Stimulated activated CD4-positive, alpha-beta T cell treated with anti-CD3 and anti-CD28 coated beads, Interleukin-4, amount 100 ng/mL, for 48 hours (primary cell): ENCODE measurements at regions not wholly inside any gene's neighbourhood (a gene's known extent, or its start where the extent isn't known, plus 50 kb on each side); places are given as distances from the start of the nearest gene placed in this dataset.
"Not testable (repeated sequence)": the region's sequence is repeated elsewhere in the genome, so short reads cannot be mapped to it uniquely, and the experiment has no call there.

Experiments
- DNase-seq, 2 donors: peaks; one replicate each; pipeline ENCODE4 v3.0.0-alpha.2; 2020; ENCODE audit warnings: low read depth in 2 of 2

DNA sequence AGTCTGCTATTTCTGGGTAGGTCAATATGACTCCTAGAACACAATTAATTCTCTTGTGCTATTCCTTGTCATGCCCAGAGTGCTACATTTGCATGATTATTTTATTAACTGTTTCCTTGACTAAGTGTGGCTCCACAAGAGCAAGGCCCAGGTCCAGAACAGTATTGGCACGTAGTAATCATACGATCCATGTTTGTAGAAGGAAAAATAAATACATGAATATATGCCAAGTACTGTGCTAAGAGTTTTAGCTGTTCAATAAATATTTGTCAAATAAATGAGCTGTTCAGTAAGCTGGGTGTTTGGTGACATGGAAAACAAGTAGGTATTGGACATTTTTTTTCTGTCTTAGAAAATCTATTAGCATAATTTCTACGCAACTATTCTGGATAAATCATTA is 995.9 kb downstream of the MAT2B start:
- no peak for DNase-seq

DNA sequence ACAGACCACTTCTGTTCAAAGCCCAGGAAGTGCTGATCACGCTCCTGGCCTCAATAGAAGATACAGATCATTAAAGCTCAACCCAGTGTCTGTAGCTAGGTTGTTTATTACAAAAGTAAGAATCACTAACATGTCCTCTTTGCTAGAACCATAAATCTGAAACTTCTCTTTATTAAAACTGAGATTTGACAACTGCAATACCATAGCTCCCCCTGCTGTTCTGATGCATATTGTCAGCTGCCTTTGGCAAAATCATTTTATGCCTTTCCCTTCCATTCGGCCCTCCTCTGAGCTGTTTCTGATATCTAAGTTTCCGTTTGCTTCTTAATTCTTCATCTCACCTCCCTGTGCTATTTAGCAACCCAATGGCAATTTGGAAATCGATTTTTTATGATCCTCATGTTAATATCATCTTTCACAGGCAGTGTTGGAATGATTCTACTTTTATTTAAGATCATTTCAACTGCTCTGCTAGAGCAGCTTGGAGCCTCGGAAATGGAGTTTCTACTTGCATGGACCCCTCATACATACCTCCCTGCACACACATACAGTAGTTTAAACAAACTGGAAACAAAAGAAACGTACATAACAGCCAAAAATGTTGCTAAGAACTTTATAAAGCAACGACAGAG is 998.8 kb downstream of the MAT2B start:
- DNase-seq = peak in 1 of 2 donors; percentile 4

DNA sequence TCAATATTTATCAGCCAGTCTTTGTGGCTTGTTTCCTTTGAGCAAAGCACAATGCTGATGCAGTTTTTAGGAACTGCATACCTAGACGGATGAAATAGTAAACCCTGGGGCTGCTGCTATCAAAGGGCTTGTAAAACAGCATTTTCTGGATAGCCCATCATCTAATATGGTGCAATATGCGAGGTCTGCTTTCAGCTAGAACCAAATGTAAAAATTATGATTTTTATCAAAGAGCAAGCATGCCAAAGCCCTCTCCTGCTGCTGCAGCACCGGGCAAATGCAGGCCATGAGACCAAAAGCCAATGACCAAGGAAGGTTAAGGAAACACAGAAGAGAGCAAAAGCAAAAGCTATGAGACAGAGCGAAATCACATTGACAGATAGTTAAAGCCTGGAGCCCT is 1000.4 kb downstream of the MAT2B start:
- no peak for DNase-seq

DNA sequence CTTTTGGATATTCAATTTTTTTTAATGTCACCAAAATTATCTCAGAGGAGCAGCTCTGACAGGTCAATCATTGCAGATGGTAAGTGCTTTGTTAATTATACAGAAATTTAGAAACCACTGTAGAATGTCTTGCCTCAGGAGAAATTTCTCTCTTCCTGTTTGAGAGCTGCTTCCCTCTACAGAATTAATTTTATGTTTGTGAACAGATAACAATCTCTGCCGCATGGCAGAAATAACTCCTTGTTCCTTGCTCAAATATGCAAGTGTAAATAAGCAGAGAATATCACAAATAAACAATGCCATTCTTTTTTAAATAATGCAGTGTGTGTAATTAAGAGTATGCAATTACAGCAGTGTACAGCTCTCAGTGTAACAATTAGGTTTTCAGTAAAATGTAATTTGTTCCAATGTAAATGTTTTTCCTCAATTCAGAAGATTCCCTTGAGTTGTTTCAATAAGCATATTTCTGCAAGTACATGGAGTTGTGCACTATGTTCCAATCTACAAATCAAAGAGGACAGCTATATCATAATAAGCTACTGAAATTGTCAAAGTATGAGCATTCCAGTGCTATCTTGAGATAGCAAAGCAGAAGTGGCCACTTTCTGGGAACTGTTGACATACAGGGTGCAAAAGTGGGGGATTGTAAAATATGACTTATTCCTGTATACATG is 1012.8 kb downstream of the MAT2B start:
- DNase-seq = no peak

DNA sequence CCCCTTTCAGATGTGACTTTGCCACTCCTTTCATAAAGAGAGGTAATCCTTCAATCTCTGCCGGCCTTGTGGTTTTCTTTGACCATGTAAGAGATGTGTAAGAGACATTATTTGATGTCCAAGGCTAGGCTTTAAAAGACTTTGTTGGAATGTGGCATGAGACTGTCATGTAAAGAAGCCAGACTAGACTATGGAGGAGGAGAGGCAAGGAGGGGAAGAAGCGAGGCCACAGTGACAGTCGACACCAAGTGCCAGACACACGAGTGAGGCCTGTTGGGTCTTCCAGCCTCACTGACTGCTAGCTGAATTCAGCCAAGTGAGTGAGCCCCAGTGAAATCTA is 1013.3 kb downstream of the MAT2B start:
- DNase-seq = no peak

DNA sequence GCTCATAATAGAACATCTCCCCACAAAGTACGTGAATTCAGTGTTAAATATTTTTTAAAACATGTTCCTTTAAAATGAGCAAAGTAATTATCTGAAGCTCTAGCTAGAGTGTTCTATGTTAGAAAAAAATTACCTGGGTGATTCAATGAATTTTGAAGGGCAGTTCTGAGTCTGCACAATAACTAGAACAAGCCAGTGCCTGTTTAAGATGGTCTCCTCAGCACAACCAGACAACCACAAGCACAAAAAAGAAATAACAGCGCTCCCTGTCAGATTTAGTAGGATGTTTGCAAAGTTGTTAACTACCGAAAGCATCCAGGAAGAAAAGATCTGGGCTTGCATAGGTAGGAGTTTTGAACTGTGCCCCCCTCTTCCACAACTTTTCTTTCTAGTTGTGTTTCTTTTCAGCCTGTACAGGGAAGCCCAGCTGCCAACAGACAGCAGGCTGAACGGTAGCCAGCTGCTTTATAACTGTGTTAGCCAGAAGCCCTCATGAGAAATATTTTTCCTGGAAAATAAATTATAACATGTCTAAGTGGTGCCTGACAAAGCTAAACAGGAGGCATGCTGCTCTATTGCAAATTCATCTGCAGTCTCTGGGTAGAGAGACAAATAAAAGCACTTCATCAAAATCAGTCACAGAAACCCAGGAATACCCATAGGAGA is 1026.9 kb downstream of the MAT2B start:
- DNase-seq = no peak

DNA sequence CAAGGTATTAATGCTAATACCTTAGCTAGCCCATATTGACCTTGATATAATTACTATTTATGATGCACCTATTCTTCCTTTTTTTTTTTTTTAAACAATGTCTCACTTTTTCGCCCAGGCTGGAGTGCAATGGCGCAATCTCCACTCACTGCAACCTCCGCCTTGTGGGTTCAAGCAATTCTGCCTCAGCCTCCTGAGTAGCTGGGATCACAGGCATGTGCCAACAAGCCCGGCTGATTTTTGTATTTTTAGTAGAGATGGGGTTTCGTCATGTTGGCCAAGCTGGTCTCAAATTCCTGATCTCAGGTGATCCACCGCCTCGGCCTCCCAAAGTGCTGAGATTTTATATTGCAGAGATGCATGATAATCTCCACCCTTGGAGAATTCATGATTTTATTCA is 1028.0 kb downstream of the MAT2B start:
- not testable (repeated sequence) for DNase-seq

DNA sequence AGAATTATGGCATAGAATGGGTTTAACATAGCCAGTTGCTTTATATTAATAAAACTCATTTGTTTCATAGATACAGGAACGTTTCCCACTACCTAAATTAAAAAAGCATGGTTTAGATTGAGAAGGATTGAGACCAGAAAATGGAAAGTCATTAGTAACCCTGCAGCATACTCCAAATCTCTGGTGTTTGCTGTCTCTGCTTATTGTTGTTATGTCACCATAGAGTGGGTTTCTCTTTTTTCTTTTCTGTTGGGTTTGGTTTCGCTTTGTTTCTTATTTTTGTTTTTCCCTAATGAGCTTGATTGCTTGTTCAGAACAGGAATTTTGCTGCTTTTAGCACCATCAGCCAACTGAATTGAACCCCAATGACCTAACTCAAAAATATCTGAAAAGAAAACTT is 1034.8 kb downstream of the MAT2B start:
- no peak for DNase-seq

DNA sequence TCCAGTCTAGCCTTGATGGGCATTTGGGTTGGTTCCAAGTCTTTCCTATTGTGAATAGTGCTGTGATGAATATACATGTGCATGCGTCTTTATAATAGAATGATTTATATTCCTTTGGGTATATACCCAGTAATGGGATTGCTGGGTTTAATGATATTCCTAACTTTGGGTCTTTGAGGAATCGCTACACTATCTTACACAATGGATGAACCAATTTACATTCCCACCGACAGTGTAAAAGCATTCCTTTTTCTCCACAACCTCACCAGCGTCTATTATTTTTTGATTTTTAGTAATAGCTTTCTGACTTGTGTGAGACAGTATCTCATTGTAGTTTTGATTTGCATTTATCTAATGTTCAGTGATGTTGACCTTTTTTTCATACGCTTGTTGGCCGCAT is 1040.1 kb downstream of the MAT2B start:
- DNase-seq = no peak

DNA sequence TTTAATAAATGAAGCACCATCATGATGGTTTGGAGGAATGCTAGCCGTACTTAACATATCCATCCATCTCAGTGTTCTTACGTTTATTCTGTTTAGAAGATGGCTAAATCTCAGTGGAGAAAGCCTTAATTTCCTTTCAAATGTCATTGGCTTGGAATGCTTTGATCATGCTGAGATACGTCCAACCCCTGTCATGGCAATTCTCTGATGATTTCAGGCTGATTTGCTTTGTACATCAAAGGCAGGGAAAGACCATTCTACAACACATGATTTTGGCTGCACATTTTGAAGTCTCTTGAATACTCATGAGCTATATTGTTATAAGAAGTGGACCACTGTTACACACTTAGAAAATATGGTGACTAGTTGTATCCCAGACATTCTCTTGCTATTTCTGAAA is 1048.4 kb downstream of the MAT2B start:
- no peak for DNase-seq

DNA sequence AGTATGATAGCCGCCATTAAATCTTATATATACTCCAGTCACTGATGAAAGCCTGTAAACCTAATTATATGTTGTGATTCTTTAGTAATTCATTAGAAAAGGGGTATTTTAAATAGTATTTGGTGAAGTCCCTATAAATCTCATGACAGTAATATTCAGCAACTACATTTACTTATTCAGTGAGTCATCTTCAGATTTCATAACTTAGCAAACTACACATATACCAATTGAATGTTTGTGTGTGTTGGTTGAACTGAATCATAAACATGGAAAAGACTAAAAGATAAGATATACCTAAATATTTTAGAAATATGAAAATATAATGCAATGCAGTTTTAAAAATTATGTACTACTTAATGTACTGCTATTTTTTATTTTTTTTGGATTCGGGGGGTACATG is 1050.4 kb downstream of the MAT2B start:
- DNase-seq = no peak

DNA sequence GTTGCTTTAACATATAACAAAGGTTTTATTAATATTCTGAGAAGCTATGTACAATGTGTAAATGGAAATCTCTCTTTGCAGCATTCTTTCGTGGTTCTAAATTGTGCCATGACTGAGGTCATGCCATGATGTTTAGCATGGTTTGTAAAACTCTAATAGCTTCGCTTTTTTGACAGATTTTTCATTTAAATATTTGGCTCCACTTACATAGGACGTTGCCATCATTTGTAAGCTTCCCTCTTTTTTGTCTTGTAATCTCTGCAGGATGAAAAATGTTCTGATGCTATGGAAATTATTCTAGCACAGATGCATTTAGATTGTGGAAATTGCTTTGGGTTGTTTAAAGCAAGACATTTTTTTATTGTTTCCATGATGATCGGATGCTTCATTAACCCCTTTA is 1054.8 kb downstream of the MAT2B start:
- no peak for DNase-seq

DNA sequence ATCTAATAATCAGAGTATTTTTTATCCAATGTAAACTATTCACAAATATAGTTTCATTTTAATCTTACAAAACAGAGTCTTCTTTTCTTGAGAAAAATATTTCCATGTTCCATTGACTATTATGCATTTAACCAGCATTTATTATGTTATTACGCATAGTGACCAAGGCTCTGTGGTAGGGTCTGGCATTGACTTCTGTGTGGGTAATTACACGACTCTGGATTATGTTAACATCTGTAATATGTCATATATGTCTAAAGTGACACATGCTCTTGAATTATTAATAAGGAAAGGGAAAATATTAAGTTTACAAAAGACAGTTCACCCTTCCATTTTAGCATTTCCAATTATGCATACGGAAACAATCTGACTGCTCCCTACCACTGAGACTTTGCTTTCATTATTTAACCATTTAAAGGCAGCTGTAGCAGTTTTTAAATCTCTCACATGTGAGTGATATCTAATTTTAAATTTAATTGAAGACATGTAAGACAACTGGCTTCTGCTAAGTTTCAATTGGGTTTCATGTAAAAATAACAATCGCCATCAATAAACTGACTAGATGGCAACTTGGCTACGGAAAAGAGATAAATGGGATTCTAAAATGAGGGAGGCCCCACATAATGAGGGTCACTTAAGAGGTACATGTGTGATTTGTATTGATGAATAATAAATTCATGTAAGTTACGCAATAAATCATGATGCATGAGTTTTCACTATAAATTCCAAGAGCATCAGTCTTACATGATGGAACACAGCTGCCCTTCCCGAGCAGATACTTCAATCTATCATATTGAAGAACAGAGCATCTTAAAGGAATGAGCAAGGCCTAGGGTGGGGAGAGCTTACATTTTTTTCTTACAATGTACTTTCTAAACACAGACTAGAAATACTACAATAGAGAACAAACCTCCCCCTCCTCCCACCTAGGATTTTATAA is 1056.8 kb downstream of the MAT2B start:
- no peak for DNase-seq

DNA sequence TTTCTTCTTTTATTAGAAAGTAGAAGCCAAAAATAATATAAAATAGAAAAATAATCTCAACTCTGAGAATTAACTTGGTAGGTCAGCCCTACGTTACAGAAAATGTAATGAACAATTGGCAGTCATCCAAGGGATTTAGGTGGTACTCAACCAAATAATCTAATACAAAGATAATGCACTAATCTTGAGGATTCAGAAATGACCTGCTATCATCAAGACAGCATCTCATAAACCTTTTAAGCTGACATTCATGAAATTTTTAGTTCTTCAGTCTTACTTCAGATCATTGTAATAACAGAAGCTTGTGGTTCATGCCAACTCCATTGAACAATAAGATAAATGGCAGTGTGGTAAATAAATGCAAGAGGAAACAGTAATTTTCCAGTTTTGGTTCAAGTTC is 1058.0 kb downstream of the MAT2B start:
- no peak for DNase-seq

DNA sequence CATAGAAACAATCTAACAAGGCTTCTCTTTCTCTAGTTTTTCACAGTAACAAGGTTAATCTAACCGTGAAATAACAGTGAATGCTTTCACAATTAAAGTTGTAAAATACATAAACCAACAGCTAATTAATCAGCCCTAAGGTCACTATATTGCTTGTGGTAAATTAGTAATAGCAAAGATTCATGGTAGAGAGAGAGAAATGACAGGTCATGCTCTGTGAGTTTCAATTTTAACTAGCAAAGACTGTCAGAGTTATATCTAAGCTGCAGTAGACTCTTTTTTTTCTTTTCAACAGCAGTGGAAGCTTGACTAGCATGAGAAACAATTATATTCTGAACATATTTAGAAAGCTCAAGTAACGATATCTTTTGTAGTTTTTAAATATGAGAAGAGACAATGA is 1068.0 kb downstream of the MAT2B start:
- DNase-seq = no peak

DNA sequence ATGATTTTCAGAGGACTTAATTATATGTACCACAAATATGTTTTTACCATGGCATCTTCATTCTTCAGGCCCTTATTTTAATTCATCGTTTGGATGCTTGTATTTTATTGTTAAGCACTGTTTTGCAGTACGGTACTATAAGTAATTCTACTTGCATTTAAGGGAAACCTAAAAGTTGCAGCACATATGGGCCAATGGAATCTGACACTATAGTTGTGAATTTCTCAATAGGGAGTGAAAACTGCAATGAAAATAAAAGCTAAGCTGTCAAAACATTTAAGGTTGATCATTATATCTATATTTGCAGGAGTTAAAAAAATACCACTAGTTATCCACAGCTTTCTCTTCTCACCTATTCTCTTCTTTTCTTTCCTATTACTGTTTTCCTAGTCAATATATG is 1071.8 kb downstream of the MAT2B start:
- DNase-seq = no peak

DNA sequence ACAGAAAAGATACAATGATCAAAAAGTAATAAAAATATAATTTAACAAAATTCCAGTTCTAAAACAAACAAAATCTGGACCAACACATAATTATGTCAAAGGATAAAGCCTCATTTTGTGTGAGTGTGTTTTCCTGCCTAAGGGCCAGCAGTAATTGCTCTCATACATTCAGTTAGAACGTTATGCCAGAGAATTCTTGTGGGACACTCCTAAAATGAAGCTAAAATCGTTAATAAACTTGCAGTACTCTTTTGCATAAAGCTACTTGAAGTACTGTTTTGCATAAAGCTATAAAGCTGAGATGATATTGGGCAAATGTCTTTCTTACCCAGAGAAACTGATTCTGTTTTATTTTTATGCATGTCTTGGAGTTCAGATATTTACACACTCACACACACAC is 1072.3 kb downstream of the MAT2B start:
- DNase-seq = no peak

DNA sequence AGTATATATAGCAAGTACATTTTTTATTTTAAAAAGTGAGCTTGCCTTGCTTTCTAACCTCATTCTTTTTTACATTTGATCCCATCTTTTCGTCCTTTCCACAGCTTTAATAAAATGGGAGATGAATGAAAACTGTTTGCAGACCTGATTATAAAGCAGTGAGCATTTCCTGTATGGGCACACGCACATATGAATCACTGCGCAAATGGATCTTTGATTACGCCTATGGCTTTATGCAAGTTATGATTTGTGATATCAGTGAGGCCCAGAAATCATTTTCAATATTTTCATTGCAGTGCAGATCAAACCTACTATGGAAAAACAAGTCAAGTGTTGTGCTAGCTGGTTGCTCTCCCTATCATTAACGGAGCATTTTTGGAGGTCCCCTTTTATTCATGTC is 1073.0 kb downstream of the MAT2B start:
- no peak for DNase-seq

DNA sequence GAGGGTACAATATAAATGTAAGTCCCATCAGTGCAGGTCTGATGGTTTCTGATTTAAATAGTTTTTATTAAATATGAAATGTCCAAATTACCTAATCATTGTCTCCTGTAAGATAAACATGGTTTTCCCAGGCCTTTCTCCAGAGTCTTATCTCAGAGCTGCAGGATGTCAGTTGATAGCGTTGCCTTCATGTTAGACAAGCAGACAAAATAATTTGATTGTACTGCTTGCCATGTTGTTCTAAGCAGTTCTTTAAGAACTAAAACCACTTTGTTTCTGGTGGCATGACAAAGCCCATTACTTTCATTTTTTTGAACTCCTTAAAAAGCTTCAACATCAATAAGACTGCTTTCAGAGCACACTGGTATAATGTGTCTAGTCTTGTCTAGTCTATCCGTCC is 1073.5 kb downstream of the MAT2B start:
- no peak for DNase-seq

DNA sequence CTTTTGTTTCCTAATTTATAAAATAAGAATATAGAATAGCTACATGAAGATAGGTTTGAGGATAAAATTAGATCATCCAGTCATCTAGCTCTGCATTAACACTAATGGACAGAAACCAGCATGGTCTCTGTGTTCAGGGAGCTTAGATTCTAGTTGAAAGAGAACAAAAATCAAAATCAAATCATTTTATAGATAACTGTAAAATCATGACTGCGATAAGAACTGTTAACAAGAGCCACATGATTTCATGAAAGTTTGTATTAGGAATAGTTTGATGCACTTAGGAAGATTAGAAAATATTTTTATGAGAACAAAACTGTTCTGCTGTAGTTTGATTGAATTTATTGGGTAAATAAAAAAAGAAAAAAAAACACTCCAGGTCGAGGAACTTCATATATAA is 1074.7 kb downstream of the MAT2B start:
- DNase-seq = no peak

DNA sequence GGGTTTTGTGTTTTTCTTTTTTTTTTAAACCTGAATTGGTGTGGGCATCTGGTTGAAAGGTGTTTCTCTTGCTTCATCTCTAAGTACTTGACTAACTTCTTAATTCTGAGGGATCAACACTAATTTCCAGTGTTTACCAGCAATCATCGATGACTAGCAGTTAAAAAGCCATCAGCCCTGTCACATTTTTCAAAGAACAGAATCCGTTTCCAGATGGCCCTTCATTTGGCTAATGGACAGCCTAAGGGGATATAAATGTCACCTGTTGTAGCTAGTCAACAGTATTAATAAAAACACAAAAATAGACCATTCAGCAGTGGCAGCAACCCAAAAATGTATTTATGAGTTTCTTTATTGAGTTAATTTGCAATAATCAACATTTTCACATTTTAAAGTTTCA is 1076.5 kb downstream of the MAT2B start:
- no peak for DNase-seq

DNA sequence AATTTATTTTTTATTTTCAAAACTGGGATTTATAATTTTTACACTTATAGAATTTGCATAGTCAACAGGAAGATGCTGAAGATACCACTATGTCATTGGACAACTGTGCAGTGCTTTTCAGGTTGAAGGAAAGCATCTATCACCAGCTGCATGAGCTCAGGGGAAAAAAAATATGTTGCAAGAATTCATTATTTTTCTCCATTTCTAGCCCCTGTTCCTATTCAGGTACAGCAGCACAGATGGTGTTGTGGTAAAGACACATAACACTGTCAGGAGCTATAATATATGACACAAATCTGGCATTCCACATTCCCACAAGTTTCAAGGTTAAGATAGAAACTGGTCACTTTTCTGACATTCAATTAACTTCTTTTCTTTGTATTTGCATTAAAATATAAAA is 1088.6 kb downstream of the MAT2B start:
- DNase-seq = no peak
